ENCODE measurements at regions not wholly inside any gene's neighbourhood (a gene's known extent, or its start where the extent isn't known, plus 50 kb on each side); places are given as distances from the start of the nearest gene placed in this dataset.

- no peak for TF ChIP-seq CTCF (IDR thresholded peaks at IDR 0.05)
- ChIA-PET CTCF (no interaction called here), POLR2A (no interaction called here)
- intact Hi-C loops (cut with micrococcal nuclease): no loop called here
- DNase-seq (no peak), ATAC-seq (ENCODE audit: low read depth) (no peak)
- no peaks in the 10 kb centered on the region for H3K27me3 Mint-ChIP-seq
- H3K27ac Mint-ChIP-seq: no peak overlapping the region
- no peaks in the 10 kb centered on the region for H3K36me3 Mint-ChIP-seq (ENCODE audit: low read depth)
- no peaks in the 10 kb centered on the region for H3K4me1 Mint-ChIP-seq
- H3K9me3 Mint-ChIP-seq: no peaks in the 10 kb centered on the region
- no peak overlapping the region for H3K4me3 Mint-ChIP-seq
Observed at GRCh38 chr6:168785720-168786511, 344.9 kb downstream of the SMOC2 start.

GRCh38 chr6:168784426-168784825, 343.4 kb downstream of the SMOC2 start:
- intact Hi-C loops (cut with micrococcal nuclease): no loop called here
- POLR2A ChIA-PET: no interaction called here

GRCh38 chr6:168783720-168784119, 342.7 kb downstream of the SMOC2 start:
- no peaks in the 10 kb centered on the region for H3K36me3 Mint-ChIP-seq (ENCODE audit: low read depth)
- no peak for ATAC-seq (ENCODE audit: low read depth)
- H3K27ac Mint-ChIP-seq: no peak overlapping the region
- no peak for TF ChIP-seq CTCF (IDR thresholded peaks at IDR 0.05)
- peaks cover 6% of the 10 kb centered on the region for H3K9me3 Mint-ChIP-seq
- no peaks in the 10 kb centered on the region for H3K27me3 Mint-ChIP-seq
- intact Hi-C loops (cut with micrococcal nuclease): no loop called here
- H3K4me3 Mint-ChIP-seq: no peak overlapping the region
- no peaks in the 10 kb centered on the region for H3K4me1 Mint-ChIP-seq
- CTCF ChIA-PET: no interaction called here
- no peak for DNase-seq
- POLR2A ChIA-PET: no interaction called here

More at GRCh38 chr6:168784426-168784825, 343.4 kb downstream of the SMOC2 start:
- CTCF ChIA-PET: no interaction called here
- ATAC-seq (ENCODE audit: low read depth) (no peak), DNase-seq (no peak)
- Mint-ChIP-seq H3K4me3 (no peak overlapping the region), H3K9me3 (peaks cover 6% of the 10 kb centered on the region), H3K27ac (no peak overlapping the region), H3K36me3 (ENCODE audit: low read depth) (no peaks in the 10 kb centered on the region), H3K4me1 (no peaks in the 10 kb centered on the region), H3K27me3 (no peaks in the 10 kb centered on the region)
- TF ChIP-seq CTCF (IDR thresholded peaks at IDR 0.05): no peak

GRCh38 chr6:168782187-168782751, 341.3 kb downstream of the SMOC2 start:
- DNase-seq (no peak), ATAC-seq (ENCODE audit: low read depth) (no peak)
- no peaks in the 10 kb centered on the region for H3K4me1 Mint-ChIP-seq
- no peaks in the 10 kb centered on the region for H3K36me3 Mint-ChIP-seq (ENCODE audit: low read depth)
- CTCF ChIA-PET: no interaction called here
- no peak overlapping the region for H3K4me3 Mint-ChIP-seq
- no peak overlapping the region for H3K27ac Mint-ChIP-seq
- TF ChIP-seq CTCF (IDR thresholded peaks at IDR 0.05): no peak
- intact Hi-C loops (cut with micrococcal nuclease): no loop called here
- no peaks in the 10 kb centered on the region for H3K27me3 Mint-ChIP-seq
- peaks cover 6% of the 10 kb centered on the region for H3K9me3 Mint-ChIP-seq
- POLR2A ChIA-PET: no interaction called here

GRCh38 chr6:168778201-168778600, 337.2 kb downstream of the SMOC2 start:
- ChIA-PET POLR2A (no interaction called here), CTCF (no interaction called here)
- intact Hi-C loops (cut with micrococcal nuclease): no loop called here
- TF ChIP-seq CTCF (IDR thresholded peaks at IDR 0.05): no peak
- H3K4me1 Mint-ChIP-seq: no peaks in the 10 kb centered on the region
- no peak overlapping the region for H3K4me3 Mint-ChIP-seq
- ATAC-seq (ENCODE audit: low read depth) (no peak), DNase-seq (no peak)
- H3K27ac Mint-ChIP-seq: no peak overlapping the region
- H3K36me3 Mint-ChIP-seq (ENCODE audit: low read depth): no peaks in the 10 kb centered on the region
- peaks cover 24% of the 10 kb centered on the region for H3K9me3 Mint-ChIP-seq
- no peaks in the 10 kb centered on the region for H3K27me3 Mint-ChIP-seq
